GM23338 (cell line): ENCODE measurements at regions not wholly inside any gene's neighbourhood (a gene's known extent, or its start where the extent isn't known, plus 50 kb on each side); places are given as distances from the start of the nearest gene placed in this dataset.

Experiments
- CREB1 ChIP-seq: fragments of 250-450 bp; sonication (Bioruptor Pico); IDR thresholded peaks from 2 replicates; pipeline ENCODE4 v1.5.0; 2020; ENCODE audit warnings: low read depth, mild to moderate bottlenecking, moderate library complexity
- CTCF ChIP-seq, 2 experiments: fragments of 200-600 bp in 1 of 2; sonication (generic) in 1 of 2; conservative IDR thresholded peaks; 2 replicates each; pipeline versions ENCODE4 v1.5.1 to v1.6.1; 2016 to 2017; ENCODE audit warnings: antibody characterized with exemption in 2 of 2, low read depth in 2 of 2, mild to moderate bottlenecking in 2 of 2, moderate library complexity in 1 of 2
- ETS1 ChIP-seq: IDR thresholded peaks from 2 replicates; pipeline ENCODE4 v1.6.1; 2016; ENCODE audit warnings: antibody characterized with exemption
- EZH2 ChIP-seq: fragments of 200-600 bp; sonication (generic); IDR thresholded peaks from one replicate; pipeline ENCODE4 v1.8.0; 2017; ENCODE audit warnings: antibody characterized with exemption, mild to moderate bottlenecking, low read depth; ENCODE audit not compliant: unreplicated experiment
- EZH2phosphoT487 ChIP-seq: fragments of 200-600 bp; sonication (generic); IDR thresholded peaks from one replicate; pipeline ENCODE4 v1.8.1; 2018; ENCODE audit warnings: antibody characterized with exemption; ENCODE audit not compliant: unreplicated experiment
- JUNB ChIP-seq: IDR thresholded peaks from one replicate; pipeline ENCODE4 v1.6.1; 2016; ENCODE audit warnings: antibody characterized with exemption; ENCODE audit not compliant: unreplicated experiment
- NANOG ChIP-seq: IDR thresholded peaks from 2 replicates; pipeline ENCODE4 v1.6.1; 2016; ENCODE audit warnings: antibody characterized with exemption, borderline replicate concordance
- POLR2AphosphoS5 ChIP-seq: IDR thresholded peaks from 2 replicates; pipeline ENCODE4 v1.6.1; 2016; ENCODE audit warnings: antibody characterized with exemption, low read depth
- REST ChIP-seq: IDR thresholded peaks from one replicate; pipeline ENCODE4 v1.6.1; 2018; ENCODE audit warnings: antibody characterized with exemption; ENCODE audit not compliant: unreplicated experiment
- STAT1 ChIP-seq: IDR thresholded peaks from one replicate; pipeline ENCODE4 v1.6.1; 2016; ENCODE audit warnings: antibody characterized with exemption; ENCODE audit not compliant: unreplicated experiment
- ZNF114 ChIP-seq: fragments of 250-450 bp; sonication (Bioruptor Pico); IDR thresholded peaks from 2 replicates; pipeline ENCODE4 v1.5.0; 2020; ENCODE audit warnings: mild to moderate bottlenecking, moderate library complexity
- ZNF331 ChIP-seq: fragments of 250-450 bp; sonication (Bioruptor Pico); IDR thresholded peaks from 2 replicates; pipeline ENCODE4 v1.5.0; 2020; ENCODE audit warnings: low read depth, mild to moderate bottlenecking, moderate library complexity

GRCh38 chr12:83471341-83471740, 784.6 kb downstream of the TMTC2 start:
- TF ChIP-seq CTCF (conservative IDR thresholded peaks at IDR 0.05; ENCODE audit: low read depth in 2 of 2), result no peak
- no peak for TF ChIP-seq REST
- TF ChIP-seq STAT1, result no peak
- TF ChIP-seq EZH2, result no peak
- TF ChIP-seq CREB1 (CRISPR knock-in tag), result no peak
- TF ChIP-seq EZH2phosphoT487, result no peak
- no peak for TF ChIP-seq POLR2AphosphoS5
- no peak for TF ChIP-seq ZNF114 (CRISPR knock-in tag)
- no peak for TF ChIP-seq NANOG
- no peak for TF ChIP-seq JUNB
- no peak for TF ChIP-seq ZNF331 (CRISPR knock-in tag)
- TF ChIP-seq ETS1, result no peak
